ENCODE measurements at regions not wholly inside any gene's neighbourhood (a gene's known extent, or its start where the extent isn't known, plus 50 kb on each side); places are given as distances from the start of the nearest gene placed in this dataset.

DNA sequence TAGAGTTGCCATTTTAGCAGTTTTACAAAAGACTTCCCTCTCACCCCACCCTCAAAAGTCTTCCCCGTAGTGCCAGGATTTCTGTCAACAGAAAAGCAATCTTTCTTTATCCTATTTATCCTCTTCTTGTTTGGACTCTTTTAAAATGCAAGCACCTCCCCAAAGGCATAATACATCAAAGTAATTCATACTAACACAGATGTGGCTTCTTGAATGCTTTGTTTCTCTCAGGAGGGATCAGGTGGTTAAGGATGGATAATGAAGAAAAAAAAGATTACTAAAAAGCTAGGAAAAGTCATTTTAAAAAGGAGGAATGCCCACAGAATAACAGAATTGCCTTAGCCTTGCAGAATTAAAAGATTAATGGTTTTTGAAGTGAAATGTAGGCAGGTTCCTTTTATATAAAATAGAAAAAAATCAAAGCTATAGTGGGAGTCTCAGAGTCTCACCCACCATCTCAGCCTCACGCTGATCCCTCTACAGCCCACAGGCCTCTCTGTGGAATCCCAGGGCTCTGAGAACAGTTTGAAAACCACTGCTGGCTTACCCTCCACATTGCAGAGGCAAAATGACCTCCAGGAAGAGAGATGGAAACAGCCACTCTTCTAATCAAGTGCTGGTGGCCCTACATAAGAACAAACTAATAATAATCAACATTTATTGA, 102.2 kb downstream of the GCNT1 start:
- WGBS (ENCODE audit: extremely low coverage, insufficient coverage, insufficient read length), result no CpG with 5 or more reads among the region's 2 CpGs

More for the DNA sequence above, 102.2 kb downstream of the GCNT1 start:
- H3K23ac ChIP-seq (ENCODE audit: low read length), result no peak overlapping the region
- H3K4me2 ChIP-seq (ENCODE audit: low read length), result no peak overlapping the region
- H3K18ac ChIP-seq (ENCODE audit: low read length), result no peak overlapping the region
- H3K27me3 ChIP-seq (ENCODE audit: insufficient read depth, low read length), result no peaks in the 10 kb centered on the region
- no peak for DNase-seq
- H2AK5ac ChIP-seq (ENCODE audit: low read length), result no peak overlapping the region
- H2BK120ac ChIP-seq (ENCODE audit: insufficient read depth, low read length, poor library complexity), result no peak overlapping the region
- H2AFZ ChIP-seq (ENCODE audit: insufficient read depth, low read length, poor library complexity), result no peak overlapping the region
- H3K36me3 ChIP-seq (ENCODE audit: control insufficient read depth in 1 of 2, insufficient read depth in 2 of 2, low read length in 2 of 2), result no peaks in the 10 kb centered on the region
- no peak overlapping the region for H2BK12ac ChIP-seq (ENCODE audit: low read length)
- no peak overlapping the region for H4K91ac ChIP-seq (ENCODE audit: low read depth, low read length)
- H2BK5ac ChIP-seq (ENCODE audit: low read depth, low read length, poor library complexity), result no peak overlapping the region
- peaks cover 1% of the 10 kb centered on the region for H3K9me3 ChIP-seq (ENCODE audit: insufficient read depth, low read depth, low read length)
- H3K4me3 ChIP-seq (ENCODE audit: low read depth, low read length), result no peak overlapping the region
- no peak overlapping the region for H3K9ac ChIP-seq (ENCODE audit: low read length)
- no peak overlapping the region for H4K12ac ChIP-seq (ENCODE audit: low read depth, low read length)
- H3K79me2 ChIP-seq (ENCODE audit: control insufficient read depth, insufficient read depth, low read length, poor library complexity), result no peaks in the 10 kb centered on the region
- H4K8ac ChIP-seq (ENCODE audit: low read depth, low read length), result no peak overlapping the region
- no peak overlapping the region for H3K14ac ChIP-seq (ENCODE audit: low read length)
- H3K4me1 ChIP-seq (ENCODE audit: control insufficient read depth in 1 of 2, insufficient read depth in 2 of 2, low read length in 2 of 2), result peaks cover 0 to 2% of the 10 kb centered on the region in 2 experiments
- no peaks in the 10 kb centered on the region for H3K79me1 ChIP-seq (ENCODE audit: low read length)
- H3K27ac ChIP-seq (ENCODE audit: low read depth, low read length), result no peak overlapping the region
- no peak overlapping the region for H3K4ac ChIP-seq (ENCODE audit: low read depth, low read length)
